GM23248 (cell line): ENCODE measurements at regions not wholly inside any gene's neighbourhood (a gene's known extent, or its start where the extent isn't known, plus 50 kb on each side); places are given as distances from the start of the nearest gene placed in this dataset.

Source experiments
- EZH2 ChIP-seq: fragments of 200-600 bp; sonication (generic); IDR thresholded peaks from 2 replicates; pipeline ENCODE4 v1.6.1; 2018; ENCODE audit warnings: antibody characterized with exemption, mild to moderate bottlenecking; ENCODE audit not compliant: insufficient read depth, poor library complexity, severe bottlenecking
- EZH2phosphoT487 ChIP-seq: fragments of 200-600 bp; sonication (generic); IDR thresholded peaks from 2 replicates; pipeline ENCODE4 v1.6.1; 2018; ENCODE audit warnings: antibody characterized with exemption, moderate library complexity, mild to moderate bottlenecking, low read depth; ENCODE audit not compliant: insufficient read depth

DNA sequence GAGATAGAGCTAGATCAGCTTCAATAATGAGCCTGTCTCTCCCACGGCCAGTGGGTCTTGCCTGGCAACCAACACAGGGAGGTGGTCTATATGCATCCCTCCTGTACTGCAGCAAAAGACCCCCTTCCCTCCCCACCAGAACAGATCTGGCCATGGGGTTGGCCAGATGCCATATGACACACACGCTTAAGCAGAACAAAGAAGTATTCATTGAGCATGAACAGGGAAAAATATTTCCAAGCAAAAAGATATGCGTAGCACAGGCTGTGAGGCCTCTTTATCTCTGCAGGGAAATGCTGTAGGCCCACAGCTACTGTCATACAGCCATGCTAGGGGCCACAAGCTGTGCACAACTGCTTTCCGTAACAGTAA, 73.4 kb upstream of the NRSN1 start:
- no peak for TF ChIP-seq EZH2phosphoT487
- TF ChIP-seq EZH2, result no peak
